ENCODE measurements at regions not wholly inside any gene's neighbourhood (a gene's known extent, or its start where the extent isn't known, plus 50 kb on each side); places are given as distances from the start of the nearest gene placed in this dataset.

GRCh38 chr4:60078984-60079383, 1121.1 kb upstream of the ADGRL3 start:
- TF ChIP-seq, protein P1, sequence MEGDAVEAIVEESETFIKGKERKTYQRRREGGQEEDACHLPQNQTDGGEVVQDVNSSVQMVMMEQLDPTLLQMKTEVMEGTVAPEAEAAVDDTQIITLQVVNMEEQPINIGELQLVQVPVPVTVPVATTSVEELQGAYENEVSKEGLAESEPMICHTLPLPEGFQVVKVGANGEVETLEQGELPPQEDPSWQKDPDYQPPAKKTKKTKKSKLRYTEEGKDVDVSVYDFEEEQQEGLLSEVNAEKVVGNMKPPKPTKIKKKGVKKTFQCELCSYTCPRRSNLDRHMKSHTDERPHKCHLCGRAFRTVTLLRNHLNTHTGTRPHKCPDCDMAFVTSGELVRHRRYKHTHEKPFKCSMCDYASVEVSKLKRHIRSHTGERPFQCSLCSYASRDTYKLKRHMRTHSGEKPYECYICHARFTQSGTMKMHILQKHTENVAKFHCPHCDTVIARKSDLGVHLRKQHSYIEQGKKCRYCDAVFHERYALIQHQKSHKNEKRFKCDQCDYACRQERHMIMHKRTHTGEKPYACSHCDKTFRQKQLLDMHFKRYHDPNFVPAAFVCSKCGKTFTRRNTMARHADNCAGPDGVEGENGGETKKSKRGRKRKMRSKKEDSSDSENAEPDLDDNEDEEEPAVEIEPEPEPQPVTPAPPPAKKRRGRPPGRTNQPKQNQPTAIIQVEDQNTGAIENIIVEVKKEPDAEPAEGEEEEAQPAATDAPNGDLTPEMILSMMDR (IDR thresholded peaks at IDR 0.05; ENCODE audit: low read depth, low read length): no peak

GRCh38 chr4:60081839-60082238, 1118.3 kb upstream of the ADGRL3 start:
- Histone ChIP-seq H3K27ac (no peak overlapping the region), H3K36me3 (no peaks in the 10 kb centered on the region), H3K4me3 (no peak overlapping the region), H3K27me3 (no peaks in the 10 kb centered on the region), H3K9me3 (ENCODE audit: low read depth) (no peaks in the 10 kb centered on the region), H3K4me1 (ENCODE audit: low read depth) (no peaks in the 10 kb centered on the region)
- no peak for DNase-seq (ENCODE audit: low read depth in 1 of 2, low spot score in 1 of 2)
- TF ChIP-seq, protein P1 (IDR thresholded peaks at IDR 0.05; ENCODE audit: low read depth, low read length): no peak

More at GRCh38 chr4:60078984-60079383, 1121.1 kb upstream of the ADGRL3 start:
- H3K27me3 ChIP-seq: no peaks in the 10 kb centered on the region
- H3K36me3 ChIP-seq: no peaks in the 10 kb centered on the region
- H3K9me3 ChIP-seq (ENCODE audit: low read depth): no peaks in the 10 kb centered on the region
- no peak overlapping the region for H3K4me3 ChIP-seq
- H3K27ac ChIP-seq: no peak overlapping the region
- no peak for DNase-seq (ENCODE audit: low read depth in 1 of 2, low spot score in 1 of 2)
- no peaks in the 10 kb centered on the region for H3K4me1 ChIP-seq (ENCODE audit: low read depth)

- Histone ChIP-seq H3K27me3 (no peaks in the 10 kb centered on the region), H3K9me3 (ENCODE audit: low read depth) (no peaks in the 10 kb centered on the region), H3K4me1 (ENCODE audit: low read depth) (no peaks in the 10 kb centered on the region), H3K27ac (no peak overlapping the region), H3K4me3 (no peak overlapping the region), H3K36me3 (no peaks in the 10 kb centered on the region)
- no peak for DNase-seq (ENCODE audit: low read depth in 1 of 2, low spot score in 1 of 2)
- TF ChIP-seq, protein P1 (IDR thresholded peaks at IDR 0.05; ENCODE audit: low read depth, low read length): no peak
Observed at GRCh38 chr4:60088807-60089486, 1111.2 kb upstream of the ADGRL3 start.

- no peak for DNase-seq (ENCODE audit: low read depth in 1 of 2, low spot score in 1 of 2)
- TF ChIP-seq, protein P1 (IDR thresholded peaks at IDR 0.05; ENCODE audit: low read depth, low read length): no peak
- H3K36me3 ChIP-seq: no peaks in the 10 kb centered on the region
- no peaks in the 10 kb centered on the region for H3K27me3 ChIP-seq
- no peak overlapping the region for H3K4me3 ChIP-seq
- H3K9me3 ChIP-seq (ENCODE audit: low read depth): no peaks in the 10 kb centered on the region
- H3K4me1 ChIP-seq (ENCODE audit: low read depth): no peaks in the 10 kb centered on the region
- no peak overlapping the region for H3K27ac ChIP-seq
Observed at GRCh38 chr4:60089546-60090273, 1110.4 kb upstream of the ADGRL3 start.

DNA sequence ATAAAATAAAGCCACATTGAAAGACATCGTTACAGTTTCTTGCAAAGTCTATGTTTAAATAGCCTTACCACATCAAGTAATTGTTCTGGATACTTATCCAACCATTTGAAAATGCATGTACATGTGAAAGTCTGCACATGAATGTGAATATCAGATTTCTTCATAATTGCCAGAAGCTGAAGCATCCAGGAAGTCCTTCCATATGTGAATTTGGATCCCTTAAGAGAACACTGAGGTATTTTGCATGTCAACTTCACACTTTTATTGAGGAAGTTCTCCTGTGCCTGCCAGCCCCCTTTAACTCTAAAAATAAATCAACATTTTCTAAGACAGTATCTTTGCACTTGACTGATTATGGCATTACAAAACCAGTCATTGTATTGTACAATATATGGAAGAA, 1103.5 kb upstream of the ADGRL3 start:
- Histone ChIP-seq H3K27ac (no peak overlapping the region), H3K27me3 (no peaks in the 10 kb centered on the region), H3K4me1 (ENCODE audit: low read depth) (no peaks in the 10 kb centered on the region), H3K9me3 (ENCODE audit: low read depth) (no peaks in the 10 kb centered on the region), H3K36me3 (no peaks in the 10 kb centered on the region), H3K4me3 (no peak overlapping the region)
- TF ChIP-seq, protein P1 (IDR thresholded peaks at IDR 0.05; ENCODE audit: low read depth, low read length): no peak
- DNase-seq (ENCODE audit: low read depth in 1 of 2, low spot score in 1 of 2): no peak
